GM18873 (cell line): ENCODE measurements at regions not wholly inside any gene's neighbourhood (a gene's known extent, or its start where the extent isn't known, plus 50 kb on each side); places are given as distances from the start of the nearest gene placed in this dataset.
"Not testable (repeated sequence)": the region's sequence is repeated elsewhere in the genome, so short reads cannot be mapped to it uniquely, and the experiment has no call there.

Experiments used
- ATAC-seq: cut with Tn5 transposase; IDR thresholded peaks from one replicate; pipeline ENCODE4 v1.9.1; 2021; ENCODE audit warnings: mild to moderate bottlenecking, moderate library complexity, moderate number of reproducible peaks; ENCODE audit not compliant: unreplicated experiment, low FRiP score

- ATAC-seq: no peak
Observed at GRCh38 chr3:21256932-21257331, 494.1 kb downstream of the ZNF385D start.

- ATAC-seq: no peak
Observed at GRCh38 chr3:21238661-21239060, 512.3 kb downstream of the ZNF385D start.

- no peak for ATAC-seq
Observed at GRCh38 chr3:21237638-21238037, 513.4 kb downstream of the ZNF385D start.

- ATAC-seq: no peak
Observed at GRCh38 chr3:21235491-21235890, 515.5 kb downstream of the ZNF385D start.

- no peak for ATAC-seq
Observed at GRCh38 chr3:21234933-21235332, 516.1 kb downstream of the ZNF385D start.

- no peak for ATAC-seq
Observed at GRCh38 chr3:21229426-21230135, 521.4 kb downstream of the ZNF385D start.

- ATAC-seq: no peak
Observed at GRCh38 chr3:21226086-21226485, 524.9 kb downstream of the ZNF385D start.

GRCh38 chr3:21220944-21221343 is 530.1 kb downstream of the ZNF385D start:
- ATAC-seq: no peak

GRCh38 chr3:21216598-21216997 is 534.4 kb downstream of the ZNF385D start:
- no peak for ATAC-seq

- ATAC-seq: not testable (repeated sequence)
Observed at GRCh38 chr3:21204122-21204521, 546.9 kb downstream of the ZNF385D start.

GRCh38 chr3:21195203-21195602 is 555.8 kb downstream of the ZNF385D start:
- ATAC-seq: no peak

- ATAC-seq: not testable (repeated sequence)
Observed at GRCh38 chr3:21194036-21194435, 557.0 kb downstream of the ZNF385D start.

GRCh38 chr3:21188459-21188858 is 562.6 kb downstream of the ZNF385D start:
- ATAC-seq: no peak

GRCh38 chr3:21185816-21186314 is 565.1 kb downstream of the ZNF385D start:
- no peak for ATAC-seq

GRCh38 chr3:21174461-21174860 is 576.5 kb downstream of the ZNF385D start:
- no peak for ATAC-seq

- no peak for ATAC-seq
Observed at GRCh38 chr3:21170964-21171363, 580.0 kb downstream of the ZNF385D start.

- no peak for ATAC-seq
Observed at GRCh38 chr3:21169948-21170347, 581.1 kb downstream of the ZNF385D start.

- no peak for ATAC-seq
Observed at GRCh38 chr3:21168471-21168870, 582.5 kb downstream of the ZNF385D start.

GRCh38 chr3:21163956-21164355 is 587.1 kb downstream of the ZNF385D start:
- no peak for ATAC-seq

- ATAC-seq: no peak
Observed at GRCh38 chr3:21159543-21159906, 591.5 kb downstream of the ZNF385D start.

- ATAC-seq: no peak
Observed at GRCh38 chr3:21158861-21159542, 592.0 kb downstream of the ZNF385D start.

GRCh38 chr3:21154911-21155310 is 596.1 kb downstream of the ZNF385D start:
- no peak for ATAC-seq
